ENCODE measurements at regions not wholly inside any gene's neighbourhood (a gene's known extent, or its start where the extent isn't known, plus 50 kb on each side); places are given as distances from the start of the nearest gene placed in this dataset.

DNA sequence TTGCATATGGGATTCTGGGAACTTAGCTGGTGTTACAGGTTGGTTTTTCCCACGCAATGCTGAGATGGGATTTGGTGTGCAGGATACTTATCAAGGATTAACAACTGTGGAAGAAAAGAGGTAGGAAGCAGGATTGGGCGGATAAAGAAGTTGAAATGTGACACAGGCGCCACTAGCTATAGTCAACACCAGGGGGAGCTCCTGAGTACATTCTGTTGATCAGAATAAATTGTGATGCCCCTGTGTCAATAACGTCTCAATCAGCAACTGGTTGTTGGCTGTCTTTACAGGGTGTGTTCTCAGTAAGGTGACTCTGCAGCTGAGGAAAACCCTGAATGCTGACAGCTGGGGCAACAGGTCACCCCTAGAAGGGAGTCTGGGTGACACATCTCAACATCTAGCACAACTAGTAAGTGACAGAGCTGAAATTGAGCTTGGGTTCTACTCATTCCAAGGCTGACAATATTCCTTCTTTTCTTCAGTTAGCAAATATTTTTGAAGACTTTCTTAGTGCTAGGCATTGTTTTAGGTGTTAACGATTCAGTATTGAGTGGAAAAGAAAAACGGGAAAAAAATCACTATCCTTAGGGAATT lies 143.0 kb downstream of the ARL6IP6 start:
- no peak for DNase-seq

DNA sequence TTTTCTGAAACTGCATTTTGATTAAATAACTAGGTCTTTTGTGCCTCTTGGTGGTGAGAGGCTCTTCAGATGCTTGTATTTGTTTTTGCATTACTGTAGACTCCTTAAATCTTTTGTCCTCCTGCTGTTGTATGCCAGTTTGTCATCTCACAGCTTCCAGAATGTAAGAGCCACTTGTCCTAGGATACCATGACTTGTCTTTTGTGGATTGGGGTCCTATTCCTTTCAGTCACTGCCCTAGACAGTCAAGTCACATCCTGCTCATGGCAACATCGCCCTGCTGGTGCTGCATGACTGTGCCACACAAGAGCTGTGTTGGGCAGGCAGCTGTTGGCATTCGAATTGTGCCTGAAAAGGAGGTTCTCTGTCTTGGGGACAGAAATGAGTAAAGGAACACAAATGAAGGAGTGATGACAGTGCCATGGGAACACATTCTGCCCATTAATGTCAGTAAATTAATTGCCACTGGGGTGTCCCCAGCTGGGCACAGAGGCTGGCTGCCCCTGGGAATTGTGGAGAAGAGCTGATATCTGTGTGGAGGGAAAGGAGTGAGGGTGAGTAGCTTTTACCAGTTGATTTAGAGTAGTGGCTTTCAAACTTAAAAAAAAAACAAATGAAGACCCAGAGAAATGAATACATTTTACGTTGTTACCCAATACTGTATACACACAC lies 140.3 kb downstream of the ARL6IP6 start:
- DNase-seq = no peak

DNA sequence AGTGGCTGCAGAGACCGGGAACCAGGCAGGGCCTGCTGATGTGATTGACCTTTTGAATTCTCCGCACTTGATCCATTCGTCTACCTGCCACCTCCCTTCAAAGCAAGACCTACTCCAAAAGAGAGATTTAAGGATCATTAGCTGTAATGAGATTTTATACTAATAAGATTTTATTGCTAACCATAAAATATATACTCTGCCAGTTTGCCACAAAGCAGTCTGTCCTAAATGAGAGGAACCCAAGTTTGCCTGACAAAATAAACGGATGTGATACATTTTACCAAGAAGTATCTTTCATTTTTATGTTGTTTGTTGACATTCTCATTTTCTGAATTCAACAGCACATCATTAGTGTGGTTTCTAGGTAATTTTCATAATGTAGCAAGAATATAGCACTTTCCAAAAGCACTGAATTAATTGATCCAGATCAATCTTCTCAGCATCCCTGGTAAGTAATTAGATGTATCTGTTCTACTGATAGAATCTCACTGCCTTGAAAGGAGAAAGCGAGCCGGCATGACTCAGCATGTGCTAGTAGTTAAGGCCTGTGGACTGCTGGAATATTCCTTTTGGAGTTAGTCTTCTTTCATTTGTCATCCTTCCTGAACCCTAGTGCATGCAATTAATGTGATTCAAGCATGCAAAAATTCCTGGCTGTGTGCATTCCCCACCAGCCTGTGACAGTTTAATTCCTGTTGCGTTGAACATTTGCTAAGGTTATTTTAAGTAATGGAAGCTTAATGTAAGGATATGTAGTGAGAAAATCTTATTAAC lies 128.5 kb downstream of the ARL6IP6 start:
- DNase-seq = no peak

DNA sequence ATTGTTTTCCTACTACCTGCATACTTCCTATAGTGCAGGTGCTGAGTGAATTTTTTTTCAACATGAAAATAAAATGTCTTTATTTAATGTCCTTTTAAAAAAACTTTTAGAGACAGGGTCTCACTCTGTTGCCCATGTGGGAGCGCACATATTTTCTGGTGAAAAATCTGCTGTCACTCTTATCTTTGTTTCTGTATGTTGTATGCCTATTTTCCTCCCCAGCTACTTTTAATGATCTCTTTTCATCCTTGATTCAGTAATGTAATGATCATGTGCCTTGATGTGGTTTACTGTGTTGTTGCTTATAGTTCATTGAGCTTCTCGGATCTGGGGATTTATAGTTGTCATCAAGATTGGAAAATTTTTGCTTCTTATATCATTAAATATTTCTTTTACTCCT lies 117.3 kb downstream of the ARL6IP6 start:
- no peak for DNase-seq

DNA sequence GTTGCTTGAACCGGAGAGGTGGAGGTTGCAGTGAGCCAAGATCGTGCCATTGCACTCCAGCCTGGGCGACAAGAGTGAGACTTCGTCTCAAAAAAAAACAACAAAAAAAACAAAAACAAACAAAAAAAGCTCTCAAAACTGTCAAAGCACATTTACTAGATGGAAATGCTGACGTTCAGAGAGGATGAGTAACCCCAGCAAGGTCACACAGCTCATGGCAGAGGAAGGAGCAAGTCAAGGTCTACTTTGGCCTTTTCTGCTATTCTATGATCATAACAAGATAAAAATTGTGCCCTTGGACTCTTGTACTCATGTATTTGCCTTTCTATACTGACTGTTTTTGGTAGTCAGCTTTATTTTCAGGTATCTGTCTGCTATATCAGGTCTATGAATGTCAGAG lies 109.5 kb downstream of the ARL6IP6 start:
- DNase-seq = no peak

DNA sequence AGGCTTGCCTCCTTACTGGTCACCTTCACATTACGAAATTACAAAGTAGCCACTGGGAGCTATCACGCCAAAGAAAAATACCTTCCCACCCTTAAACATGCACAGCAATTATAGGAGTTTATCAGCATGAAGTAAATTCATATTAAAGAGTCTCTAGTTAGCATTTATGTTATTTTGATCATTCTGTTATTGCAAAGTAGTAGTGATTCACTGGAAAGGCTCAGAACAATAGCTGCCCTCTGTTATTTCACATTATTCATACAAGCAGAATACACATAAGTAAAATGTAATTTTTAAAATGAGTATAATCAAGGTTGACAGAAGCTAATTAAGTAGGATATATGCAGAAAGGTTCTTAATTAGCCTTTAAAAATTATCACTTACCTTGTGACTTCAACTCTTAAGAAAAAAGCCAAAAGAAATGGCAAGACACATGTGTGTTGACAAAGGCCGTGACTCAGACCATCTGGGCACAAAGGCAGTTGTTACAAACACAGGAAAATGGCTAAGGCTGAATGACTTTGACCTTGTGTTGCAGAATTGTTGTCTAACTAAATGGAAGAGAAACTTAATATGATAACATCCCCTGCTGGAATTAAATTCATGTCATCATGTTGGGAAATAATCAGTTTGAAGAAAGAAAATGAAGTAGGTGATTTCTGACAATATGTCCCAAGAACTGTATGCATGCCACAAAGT lies 108.3 kb downstream of the ARL6IP6 start:
- DNase-seq = no peak

DNA sequence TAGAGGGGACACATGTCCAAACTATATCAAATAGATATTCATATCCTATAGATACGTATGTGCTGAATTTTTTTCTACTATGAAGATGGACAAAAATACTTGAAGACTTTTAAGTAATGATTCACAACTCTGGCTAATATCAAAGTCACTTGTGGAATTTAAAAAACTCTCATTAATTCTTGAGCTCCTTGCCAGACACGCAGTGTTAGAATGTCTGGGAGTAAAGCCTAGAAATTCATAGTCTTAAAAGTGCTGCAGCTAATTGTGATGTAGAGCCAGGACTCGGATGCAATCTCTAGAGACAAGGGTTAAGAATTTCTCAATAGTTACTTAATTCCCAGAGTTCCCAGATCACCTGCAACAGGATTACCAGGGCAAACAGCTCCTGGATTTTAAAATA lies 107.4 kb downstream of the ARL6IP6 start:
- no peak for DNase-seq

DNA sequence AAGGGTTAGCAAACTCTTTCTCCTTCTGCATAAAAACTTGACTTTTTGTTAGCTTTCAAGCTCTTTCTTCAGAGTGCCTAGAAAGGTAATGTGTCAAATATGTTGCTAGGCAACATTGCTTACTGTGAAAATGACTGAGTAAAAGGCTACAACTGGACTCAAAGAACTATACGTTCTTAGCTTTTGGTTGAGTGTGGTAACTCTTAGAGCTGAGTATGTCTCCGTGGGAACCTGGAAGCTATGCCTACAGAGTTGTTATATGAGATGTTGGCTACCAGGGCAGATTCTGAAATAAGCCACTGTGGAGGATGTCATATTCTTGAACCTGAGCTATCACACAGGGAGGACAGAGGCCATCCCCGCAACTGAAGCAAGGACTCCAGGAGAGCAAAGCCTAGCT lies 105.5 kb downstream of the ARL6IP6 start:
- no peak for DNase-seq

DNA sequence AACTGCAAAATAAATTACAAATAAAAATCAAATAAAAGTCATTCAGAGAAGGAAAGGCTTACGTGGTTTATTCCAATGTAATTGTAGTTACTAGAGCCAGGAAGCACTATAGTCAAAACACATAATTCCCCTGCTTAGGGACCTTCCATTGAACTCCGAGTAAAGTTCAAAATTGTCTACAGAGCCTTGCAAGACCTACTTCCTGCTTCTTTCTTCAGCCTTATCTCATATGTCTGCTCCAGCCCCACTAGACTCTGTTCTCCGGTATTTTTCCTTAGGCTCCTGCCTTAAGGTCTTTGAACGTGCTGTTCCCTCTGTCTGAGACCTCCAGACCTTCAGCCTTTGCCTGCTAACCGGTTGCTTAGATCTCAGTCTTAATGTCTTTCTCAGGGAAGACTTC lies 104.3 kb downstream of the ARL6IP6 start:
- no peak for DNase-seq

DNA sequence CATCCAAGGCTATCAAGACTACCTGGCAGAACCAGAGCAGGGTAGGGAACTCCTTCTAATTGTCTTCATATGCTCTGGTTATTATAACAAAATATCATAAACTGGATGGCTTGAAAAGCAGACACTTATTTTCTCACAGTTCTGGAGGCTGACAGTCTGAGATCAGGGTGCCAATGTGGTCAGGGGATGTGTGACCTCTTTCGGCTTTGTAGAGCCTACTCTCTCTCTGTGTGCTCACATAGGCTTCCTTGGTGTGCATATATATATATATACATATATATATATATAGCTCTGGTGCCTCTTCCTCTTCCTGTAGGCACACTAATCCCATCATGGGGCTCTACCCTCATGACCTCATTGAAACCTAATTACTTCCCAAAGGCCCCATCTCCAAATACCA lies 101.6 kb downstream of the ARL6IP6 start:
- no peak for DNase-seq

DNA sequence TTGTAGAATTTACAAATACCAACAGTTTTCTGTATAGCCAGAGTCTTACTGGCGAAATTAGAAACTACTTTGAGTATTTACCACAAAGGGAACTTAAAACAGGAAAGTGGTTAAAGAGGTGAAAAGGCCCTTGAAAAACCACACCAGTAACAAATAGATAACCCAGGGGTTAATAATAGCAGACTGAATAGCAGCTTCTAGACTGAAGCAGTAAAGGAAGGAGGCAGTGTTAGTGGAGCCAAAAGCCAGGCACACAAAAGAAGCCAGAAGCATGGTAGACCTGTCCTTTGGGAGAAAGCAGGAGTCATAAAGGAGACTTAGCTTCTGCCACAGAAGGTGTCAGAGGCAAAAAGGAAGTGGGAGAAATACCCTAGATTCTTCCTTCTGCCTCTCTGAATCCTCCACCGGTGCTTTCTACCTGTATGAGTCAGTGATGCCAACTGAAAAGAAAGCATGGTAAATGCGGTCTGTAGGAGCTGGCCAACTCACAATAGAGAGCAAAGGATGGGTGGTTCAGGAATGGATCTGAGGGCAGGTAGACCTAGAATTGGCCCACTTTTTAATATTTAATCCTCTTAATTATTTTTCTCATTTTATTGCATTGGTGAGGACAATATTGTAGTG lies 97.3 kb downstream of the ARL6IP6 start:
- no peak for DNase-seq

DNA sequence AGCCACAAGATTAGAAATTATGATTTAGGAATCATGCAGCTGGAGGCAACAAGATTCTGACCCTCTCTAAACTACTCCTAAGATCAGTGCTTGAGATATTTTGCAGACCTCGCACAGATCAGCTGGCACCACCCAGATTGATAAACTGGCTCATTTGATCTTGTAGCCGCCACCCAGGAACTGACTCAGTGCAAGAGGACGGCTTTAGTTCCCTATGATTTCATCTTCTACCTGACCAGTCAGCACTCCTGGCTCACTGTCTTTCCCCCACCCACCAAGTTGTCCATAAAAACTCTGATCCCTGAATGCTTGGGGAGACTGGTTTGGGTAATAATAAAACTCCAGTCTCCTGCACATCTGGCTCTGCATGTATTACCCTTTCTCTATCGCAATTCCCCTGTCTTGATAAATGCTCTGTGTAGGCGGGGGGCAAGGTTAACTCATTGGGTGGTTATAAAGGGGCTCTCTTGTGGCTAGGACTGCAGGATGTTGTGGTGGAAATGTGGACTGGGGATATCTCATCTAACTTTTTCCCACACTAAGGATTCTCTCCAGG lies 96.1 kb downstream of the ARL6IP6 start:
- no peak for DNase-seq

DNA sequence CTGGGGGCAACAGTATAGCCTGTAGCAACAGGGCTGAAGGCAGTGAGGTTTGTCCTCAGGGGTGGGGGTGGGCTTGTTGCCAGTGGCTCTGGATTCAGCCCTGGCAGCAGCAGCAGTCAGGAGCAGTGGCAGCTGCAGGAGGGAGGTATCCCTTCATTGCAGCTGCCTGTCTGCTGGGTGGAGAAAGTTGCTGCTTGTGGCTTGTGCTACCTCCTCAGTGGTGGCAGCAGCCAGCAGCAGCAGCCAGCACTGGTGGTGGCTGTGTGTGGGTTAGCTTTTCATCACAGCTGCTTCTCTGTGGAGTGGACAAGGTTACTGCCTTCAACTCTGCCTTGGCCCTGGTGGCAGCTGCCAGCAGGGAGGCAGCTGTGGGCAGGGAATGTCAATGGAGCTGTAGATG lies 94.9 kb downstream of the ARL6IP6 start:
- DNase-seq = no peak
